Liver (tissue), 8 donors: ENCODE measurements at regions not wholly inside any gene's neighbourhood (a gene's known extent, or its start where the extent isn't known, plus 50 kb on each side); places are given as distances from the start of the nearest gene placed in this dataset.
"Not testable (repeated sequence)": the region's sequence is repeated elsewhere in the genome, so short reads cannot be mapped to it uniquely, and the experiment has no call there.

ENCODE experiments used
- DNase-seq: peaks from one replicate; pipeline ENCODE4 v3.0.0-alpha.2; 2017; ENCODE audit warnings: low spot score
- H3K27ac ChIP-seq, 2 donors: one replicate each; pipeline ENCODE4 v1.7.0; 2013; ENCODE audit warnings: inconsistent platforms in 2 of 2, low read length in 2 of 2, control low read depth in 1 of 2, low read depth in 1 of 2, mild to moderate bottlenecking in 1 of 2
- H3K27me3 ChIP-seq, 4 donors: one replicate each; pipeline versions ENCODE4 v1.6.1 to v1.7.0; 2013; ENCODE audit warnings: low read length in 3 of 4, inconsistent platforms in 1 of 4, mild to moderate bottlenecking in 1 of 4, moderate library complexity in 1 of 4; ENCODE audit not compliant: control insufficient read depth in 4 of 4, insufficient read depth in 4 of 4
- H3K36me3 ChIP-seq, 4 donors: one replicate each; pipeline versions ENCODE4 v1.6.1 to v1.7.0; 2013; ENCODE audit warnings: low read length in 3 of 4, mild to moderate bottlenecking in 3 of 4, low read depth in 1 of 4, moderate library complexity in 1 of 4; ENCODE audit not compliant: control insufficient read depth in 4 of 4, insufficient read depth in 3 of 4
- H3K4me1 ChIP-seq, 4 donors: one replicate each; pipeline versions ENCODE4 v1.6.1 to v1.7.0; 2013; ENCODE audit warnings: low read length in 3 of 4, mild to moderate bottlenecking in 3 of 4, moderate library complexity in 1 of 4; ENCODE audit not compliant: control insufficient read depth in 4 of 4, insufficient read depth in 4 of 4
- H3K4me3 ChIP-seq, 3 donors: one replicate each; pipeline versions ENCODE4 v1.6.1 to v1.7.0; 2013; ENCODE audit warnings: low read length in 3 of 3, control low read depth in 1 of 3, low read depth in 1 of 3, mild to moderate bottlenecking in 1 of 3
- H3K9ac ChIP-seq, 2 donors: one replicate each; pipeline ENCODE4 v1.7.0; 2013; ENCODE audit warnings: low read length in 2 of 2, mild to moderate bottlenecking in 2 of 2, moderate library complexity in 2 of 2, control low read depth in 1 of 2, low read depth in 1 of 2
- H3K9me3 ChIP-seq, 4 donors: one replicate each; pipeline versions ENCODE4 v1.6.1 to v1.7.0; 2013; ENCODE audit warnings: low read length in 3 of 4; ENCODE audit not compliant: control insufficient read depth in 4 of 4
- ATF3 ChIP-seq: IDR thresholded peaks from 2 replicates; pipeline ENCODE4 v1.6.1; 2016; ENCODE audit warnings: antibody characterized with exemption
- CTCF ChIP-seq: fragments of 150-350 bp; IDR thresholded peaks from 2 replicates; pipeline ENCODE4 v1.5.1; 2017; ENCODE audit warnings: improper control_type of control experiment, low read depth, low read length; ENCODE audit not compliant: missing input control
- FOXA1 ChIP-seq: IDR thresholded peaks from 2 replicates; pipeline ENCODE4 v1.6.1; 2016; ENCODE audit warnings: antibody characterized with exemption
- FOXA2 ChIP-seq: IDR thresholded peaks from 2 replicates; pipeline ENCODE4 v1.6.1; 2016; ENCODE audit warnings: antibody characterized with exemption
- GABPA ChIP-seq, 2 donors: IDR thresholded peaks in 1 of 2; conservative IDR thresholded peaks in 1 of 2; 2 replicates each; pipeline ENCODE4 v1.6.1; 2016; ENCODE audit warnings: antibody characterized with exemption in 2 of 2, mild to moderate bottlenecking in 1 of 2, moderate library complexity in 1 of 2
- HNF4A ChIP-seq, 2 donors: conservative IDR thresholded peaks; 2 replicates each; pipeline ENCODE4 v1.6.1; 2016; ENCODE audit warnings: antibody characterized with exemption in 2 of 2, mild to moderate bottlenecking in 2 of 2
- HNF4G ChIP-seq: IDR thresholded peaks from 2 replicates; pipeline ENCODE4 v1.6.1; 2016; ENCODE audit warnings: antibody characterized with exemption
- MAX ChIP-seq: IDR thresholded peaks from 2 replicates; pipeline ENCODE4 v1.6.1; 2016; ENCODE audit warnings: antibody characterized with exemption
- NR2F2 ChIP-seq: IDR thresholded peaks from 2 replicates; pipeline ENCODE4 v1.6.1; 2016; ENCODE audit warnings: antibody characterized with exemption
- RAD21 ChIP-seq, 2 donors: IDR thresholded peaks; 2 replicates each; pipeline ENCODE4 v1.6.1; 2016; ENCODE audit warnings: antibody characterized with exemption in 2 of 2, mild to moderate bottlenecking in 2 of 2
- REST ChIP-seq: IDR thresholded peaks from 2 replicates; pipeline ENCODE4 v1.6.1; 2016; ENCODE audit warnings: antibody characterized with exemption, mild to moderate bottlenecking
- RXRA ChIP-seq, 2 donors: IDR thresholded peaks; 2 replicates each; pipeline ENCODE4 v1.6.1; 2017 to 2018; ENCODE audit warnings: antibody characterized with exemption in 2 of 2, mild to moderate bottlenecking in 1 of 2
- SP1 ChIP-seq: IDR thresholded peaks from 2 replicates; pipeline ENCODE4 v1.6.1; 2018; ENCODE audit warnings: antibody characterized with exemption, mild to moderate bottlenecking
- TAF1 ChIP-seq: conservative IDR thresholded peaks from 2 replicates; pipeline ENCODE4 v1.6.1; 2016; ENCODE audit warnings: antibody characterized with exemption, mild to moderate bottlenecking
- ZBTB33 ChIP-seq: IDR thresholded peaks from 2 replicates; pipeline ENCODE4 v1.6.1; 2016; ENCODE audit warnings: antibody characterized with exemption
- WGBS: extraction: QIAGEN DNeasy Blood & Tissue Kit; methylation state at CpG from one replicate; pipeline ENCODE4 v1.1.7; 2013; 5-methylcytosine and 5-hydroxymethylcytosine counted together
- donor health status: healthy.
- donor health status: healthy.
- donor health status: healthy.
- donor health status: healthy.
- donor health status: healthy.

- Histone ChIP-seq H3K9ac (no peak overlapping the region), H3K9me3 (peaks cover 0 to 3% (median 0%) of the 10 kb centered on the region in 4 donors), H3K27ac (no peak overlapping the region), H3K4me1 (no peaks in the 10 kb centered on the region), H3K27me3 (no peaks in the 10 kb centered on the region), H3K4me3 (no peak overlapping the region), H3K36me3 (no peaks in the 10 kb centered on the region)
- TF ChIP-seq HNF4A (conservative IDR thresholded peaks at IDR 0.05) = no peak
- TF ChIP-seq FOXA2 = no peak
- no peak for TF ChIP-seq CTCF
- TF ChIP-seq TAF1 = no peak
- no peak for TF ChIP-seq ATF3
- TF ChIP-seq RAD21 (IDR thresholded peaks at IDR 0.05) = no peak
- TF ChIP-seq GABPA (IDR thresholded peaks at IDR 0.05 in 1 of 2, conservative IDR thresholded peaks at IDR 0.05 in 1 of 2) = no peak
- no peak for DNase-seq
- 72% methylated on average over 4 of the region's 4 CpGs for WGBS
Measured at GRCh38 chr21:27548486-27548885, 581.6 kb upstream of the ADAMTS5 start.

- DNase-seq = no peak
- Histone ChIP-seq H3K27me3 (no peaks in the 10 kb centered on the region), H3K4me3 (no peak overlapping the region), H3K9ac (no peak overlapping the region), H3K27ac (no peak overlapping the region), H3K36me3 (no peaks in the 10 kb centered on the region), H3K4me1 (no peaks in the 10 kb centered on the region), H3K9me3 (no peaks in the 10 kb centered on the region)
- TF ChIP-seq SP1 (no peak), TAF1 (no peak), REST (no peak), RAD21 (IDR thresholded peaks at IDR 0.05) (no peak), RXRA (IDR thresholded peaks at IDR 0.05) (no peak), MAX (no peak), HNF4G (no peak), CTCF (no peak), FOXA1 (no peak), NR2F2 (no peak), ZBTB33 (no peak), FOXA2 (no peak)
- WGBS = 68% methylated on average over 4 of the region's 4 CpGs
Measured at GRCh38 chr21:27545754-27546349, 579.0 kb upstream of the ADAMTS5 start.

- H3K9ac ChIP-seq, H3K27me3 ChIP-seq, H3K27ac ChIP-seq, DNase-seq, H3K36me3 ChIP-seq, H3K4me3 ChIP-seq, H3K4me1 ChIP-seq, H3K9me3 ChIP-seq: not testable (repeated sequence)
- WGBS = 52% methylated on average over 1 of the region's 1 CpG
Measured at GRCh38 chr21:27542126-27542525, 575.2 kb upstream of the ADAMTS5 start.
